PC-3 (cell line): ENCODE measurements at regions not wholly inside any gene's neighbourhood (a gene's known extent, or its start where the extent isn't known, plus 50 kb on each side); places are given as distances from the start of the nearest gene placed in this dataset.

Experiments
- EZH2 ChIP-seq: fragments of 300-600 bp; sonication (generic); IDR thresholded peaks from one replicate; pipeline ENCODE4 v1.6.1; 2017; ENCODE audit warnings: antibody characterized with exemption, mild to moderate bottlenecking, low read length; ENCODE audit not compliant: unreplicated experiment
- TF ChIP-seq, protein P1 (sequence below): fragments of 300-600 bp; sonication (generic); conservative IDR thresholded peaks from 2 replicates; pipeline ENCODE4 v1.5.1; 2017; ENCODE audit warnings: antibody characterized with exemption, low read depth, mild to moderate bottlenecking, low read length

DNA sequence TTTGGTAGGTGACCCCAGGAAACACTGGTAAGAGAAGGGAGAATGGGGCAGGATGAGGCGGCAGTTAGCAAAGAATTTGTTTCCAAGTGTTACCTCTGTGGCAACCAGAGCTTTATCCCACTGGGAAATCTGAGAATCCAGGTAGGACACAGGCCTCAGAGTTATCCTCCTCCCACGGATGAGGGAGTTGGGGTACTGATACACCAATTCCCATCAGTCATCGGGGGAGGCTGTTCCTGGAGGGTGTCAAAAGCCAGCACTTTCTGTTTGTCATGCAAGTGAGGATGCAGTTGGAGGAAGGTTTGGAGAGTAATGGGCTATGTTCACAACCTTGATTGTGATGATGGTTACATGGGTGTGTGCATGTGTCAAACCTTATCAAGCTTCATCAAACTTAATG lies 221.2 kb upstream of the SFSWAP start:
- TF ChIP-seq, protein P1, sequence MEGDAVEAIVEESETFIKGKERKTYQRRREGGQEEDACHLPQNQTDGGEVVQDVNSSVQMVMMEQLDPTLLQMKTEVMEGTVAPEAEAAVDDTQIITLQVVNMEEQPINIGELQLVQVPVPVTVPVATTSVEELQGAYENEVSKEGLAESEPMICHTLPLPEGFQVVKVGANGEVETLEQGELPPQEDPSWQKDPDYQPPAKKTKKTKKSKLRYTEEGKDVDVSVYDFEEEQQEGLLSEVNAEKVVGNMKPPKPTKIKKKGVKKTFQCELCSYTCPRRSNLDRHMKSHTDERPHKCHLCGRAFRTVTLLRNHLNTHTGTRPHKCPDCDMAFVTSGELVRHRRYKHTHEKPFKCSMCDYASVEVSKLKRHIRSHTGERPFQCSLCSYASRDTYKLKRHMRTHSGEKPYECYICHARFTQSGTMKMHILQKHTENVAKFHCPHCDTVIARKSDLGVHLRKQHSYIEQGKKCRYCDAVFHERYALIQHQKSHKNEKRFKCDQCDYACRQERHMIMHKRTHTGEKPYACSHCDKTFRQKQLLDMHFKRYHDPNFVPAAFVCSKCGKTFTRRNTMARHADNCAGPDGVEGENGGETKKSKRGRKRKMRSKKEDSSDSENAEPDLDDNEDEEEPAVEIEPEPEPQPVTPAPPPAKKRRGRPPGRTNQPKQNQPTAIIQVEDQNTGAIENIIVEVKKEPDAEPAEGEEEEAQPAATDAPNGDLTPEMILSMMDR, result no peak
- no peak for TF ChIP-seq EZH2
